K562 (cell line): ENCODE measurements at regions not wholly inside any gene's neighbourhood (a gene's known extent, or its start where the extent isn't known, plus 50 kb on each side); places are given as distances from the start of the nearest gene placed in this dataset.

Source experiments
- ATAC-seq: fragments of 200-7000 bp; cut with Tn5 transposase; 3 replicates; pipeline ENCODE4 v1.9.1; 2020; ENCODE audit warnings: moderate library complexity
- BruUV-seq: library from RNA; stranded (reverse); fragments of 400-500 nt; replicated peaks from 2 replicates; lab custom pipeline; 2021; lab: Mats Ljungman, UMichigan
- CTCF ChIA-PET: fragments of 300-600 bp; formaldehyde crosslinking; extraction: SDS; loops from one replicate; lab custom pipeline; 2021; ENCODE audit warnings: low intra/inter-chr PET ratio; lab: Yijun Ruan, JAX
- POLR2A ChIA-PET: fragments of 300-600, 350-650 bp; sonication (Branson Sonifier 250); formaldehyde crosslinking; extraction: SDS; loops from one replicate; lab custom pipeline; 2021; ENCODE audit warnings: antibody characterized with exemption, inconsistent platforms; lab: Yijun Ruan, JAX
- DNase-seq, 4 experiments: peaks; one replicate each; pipeline versions ENCODE4 v3.0.0 to v3.0.0-alpha.2; 2011 to 2018; ENCODE audit warnings: low spot score in 3 of 4, mixed read lengths in 3 of 4; ENCODE audit errors: extremely low read depth in 1 of 4
- FAIRE-seq: peaks from 2 replicates; lab custom pipeline; 2011; peaks lifted over from hg19 to GRCh38; lab: Jason Lieb, UNC
- H2AFZ ChIP-seq: 2 replicates; pipeline ENCODE4 v1.6.0; 2011; ENCODE audit warnings: low read depth, low read length, control low read depth, inconsistent platforms
- H3K27ac ChIP-seq: fragments of 200-600 bp; 3 replicates; pipeline ENCODE4 v1.8.0; 2011; ENCODE audit warnings: low read depth, mild to moderate bottlenecking, control low read depth, inconsistent platforms, low read length, moderate library complexity, mixed read lengths; ENCODE audit errors: extremely low read depth
- H3K27me3 ChIP-seq, 2 experiments: fragments of 300-600 bp in 1 of 2; 2 replicates in 1 of 2; 3 replicates in 1 of 2; pipeline versions ENCODE4 v1.6.0 to v1.8.0; 2011; ENCODE audit warnings: inconsistent platforms in 2 of 2, low read length in 2 of 2, mild to moderate bottlenecking in 1 of 2, mixed read lengths in 1 of 2, moderate library complexity in 1 of 2; ENCODE audit not compliant: control insufficient read depth in 2 of 2, insufficient read depth in 2 of 2
- H3K36me3 ChIP-seq: fragments of 300-600 bp; 3 replicates; pipeline ENCODE4 v1.8.0; 2011; ENCODE audit warnings: mild to moderate bottlenecking, low read length, inconsistent platforms; ENCODE audit not compliant: control insufficient read depth, insufficient read depth
- H3K4me1 ChIP-seq, 2 experiments: fragments of 200-600 bp in 1 of 2; replicated peaks in 1 of 2; 2 replicates in 1 of 2; 3 replicates in 1 of 2; pipeline versions ENCODE4 v1.5.1 to v1.8.0; 2011; ENCODE audit warnings: inconsistent platforms in 2 of 2, low read length in 2 of 2, mild to moderate bottlenecking in 1 of 2, mixed read lengths in 1 of 2, moderate library complexity in 1 of 2; ENCODE audit not compliant: control insufficient read depth in 2 of 2, insufficient read depth in 2 of 2
- H3K4me2 ChIP-seq: 2 replicates; pipeline ENCODE4 v1.6.1; 2011; ENCODE audit warnings: low read length, control low read depth, inconsistent platforms, mixed read lengths; ENCODE audit not compliant: insufficient read depth
- H3K4me3 ChIP-seq: fragments of 200-600 bp; sonication (generic), shearing (Covaris generic); 2 replicates; pipeline ENCODE4 v1.5.1; 2016; ENCODE audit warnings: control low read depth, inconsistent platforms
- H3K79me2 ChIP-seq: fragments of 200-600 bp; 3 replicates; pipeline ENCODE4 v1.8.0; 2011; ENCODE audit warnings: low read length, inconsistent platforms; ENCODE audit not compliant: control insufficient read depth, insufficient read depth
- H3K9ac ChIP-seq, 2 experiments: 2 replicates each; pipeline versions ENCODE4 v1.6.0 to v1.6.1; 2011; ENCODE audit warnings: low read depth in 2 of 2, low read length in 2 of 2, control low read depth in 1 of 2, inconsistent platforms in 1 of 2, mild to moderate bottlenecking in 1 of 2, mixed read lengths in 1 of 2; ENCODE audit not compliant: insufficient read depth in 1 of 2
- H3K9me1 ChIP-seq: one replicate; pipeline ENCODE4 v1.6.0; 2011; ENCODE audit warnings: inconsistent platforms, mild to moderate bottlenecking, low read length, moderate library complexity; ENCODE audit not compliant: control insufficient read depth, insufficient read depth
- H3K9me3 ChIP-seq: replicated peaks from 2 replicates; pipeline ENCODE4 v1.5.1; 2011; ENCODE audit warnings: low read depth, low read length, inconsistent platforms; ENCODE audit not compliant: control insufficient read depth, insufficient read depth
- H4K20me1 ChIP-seq: replicated peaks from 2 replicates; pipeline ENCODE4 v1.6.1; 2011; ENCODE audit warnings: low read length, inconsistent platforms, mixed read lengths; ENCODE audit not compliant: control insufficient read depth, insufficient read depth
- RCOR1 ChIP-seq, 2 experiments: IDR thresholded peaks; 2 replicates each; pipeline ENCODE4 v1.6.1; 2012; ENCODE audit warnings: low read depth in 2 of 2, low read length in 2 of 2, borderline replicate concordance in 1 of 2, improper control_type of control experiment in 1 of 2
- ZNF512 ChIP-seq: IDR thresholded peaks from 2 replicates; pipeline ENCODE4 v1.6.1; 2016; ENCODE audit warnings: missing genetic modification characterization, missing compliant biosample characterization
- WGBS: fragments of 100-300 bp; shearing (Covaris generic); methylation state at CpG from one replicate; pipeline ENCODE4 v1.1.6; 2016; ENCODE audit warnings: low coverage, mixed read lengths; ENCODE audit not compliant: insufficient coverage; ENCODE audit errors: missing lambda C conversion rate; 5-methylcytosine and 5-hydroxymethylcytosine counted together
- in situ Hi-C: fragments of 300-500 bp; cut with MboI; formaldehyde crosslinking; loops from 4 replicates; pipeline ENCODE4 v1.15.0; 2018; ENCODE audit warnings: inconsistent platforms, mixed read lengths
- intact Hi-C: fragments of 100-400 bp; cut with micrococcal nuclease; formaldehyde crosslinking; loops from 2 replicates; pipeline ENCODE4 v1.14.2; 2022

- Histone ChIP-seq H3K36me3 (no peaks in the 10 kb centered on the region), H3K9me3 (no peaks in the 10 kb centered on the region), H3K79me2 (no peaks in the 10 kb centered on the region), H3K27ac (no peak overlapping the region), H3K4me1 (peaks cover 0 to 5% of the 10 kb centered on the region in 2 experiments; a peak in 2 of 5 replicates), H3K4me3 (no peak overlapping the region), H3K27me3 (peaks cover 21 to 41% of the 10 kb centered on the region in 2 experiments; a peak in 4 of 5 replicates), H4K20me1 (no peaks in the 10 kb centered on the region), H2AFZ (no peak overlapping the region), H3K9ac (no peak overlapping the region; a peak in 1 of 4 replicates), H3K9me1 (no peaks in the 10 kb centered on the region), H3K4me2 (no peak overlapping the region)
- no TSS peak for BruUV-seq
- 11% methylated on average over 52 of the region's 67 CpGs for WGBS
- CTCF ChIA-PET = no interaction called here
- POLR2A ChIA-PET = no interaction called here
- intact Hi-C loops (no loop called here), in situ Hi-C loops (no loop called here)
- TF ChIP-seq RCOR1 (IDR thresholded peaks at IDR 0.05; ENCODE audit: borderline replicate concordance in 1 of 2, low read depth in 2 of 2, low read length in 2 of 2) (no peak), ZNF512 (tag) (peak; percentile 63)
- FAIRE-seq (no peak), DNase-seq (no peak), ATAC-seq (peak; percentile 27; the same call in 2 of the 3 replicates)
Measured at GRCh38 chr9:107637421-107638420, 148.2 kb upstream of the KLF4 start.
